NCI-H526 (cell line): ENCODE measurements at regions not wholly inside any gene's neighbourhood (a gene's known extent, or its start where the extent isn't known, plus 50 kb on each side); places are given as distances from the start of the nearest gene placed in this dataset.
"Not testable (repeated sequence)": the region's sequence is repeated elsewhere in the genome, so short reads cannot be mapped to it uniquely, and the experiment has no call there.

Source experiments
- DNase-seq, 2 experiments: peaks; one replicate each; lab custom pipeline; 2025; lab: John Stamatoyannopoulos, UW

DNA sequence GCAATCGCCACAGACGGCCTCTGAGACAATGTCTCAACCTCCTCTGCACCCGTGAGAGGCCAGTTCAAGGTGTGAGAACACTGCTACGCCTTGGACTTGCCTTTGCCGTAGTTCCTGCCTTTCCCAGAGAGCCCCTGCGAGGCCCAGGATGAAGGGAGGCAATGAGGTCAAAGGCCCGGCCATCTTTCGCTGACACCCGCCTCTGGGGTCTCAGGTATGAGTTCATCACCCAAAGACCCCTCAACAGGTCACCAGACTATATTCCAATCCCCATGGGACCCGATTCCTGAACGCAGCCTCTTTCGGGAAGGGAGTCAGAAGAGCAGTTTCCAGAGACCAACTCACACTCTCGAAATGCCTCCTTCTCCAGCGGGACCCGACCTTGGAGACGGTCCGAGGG, 573.5 kb downstream of the KCNJ18 start:
- no peak for DNase-seq

DNA sequence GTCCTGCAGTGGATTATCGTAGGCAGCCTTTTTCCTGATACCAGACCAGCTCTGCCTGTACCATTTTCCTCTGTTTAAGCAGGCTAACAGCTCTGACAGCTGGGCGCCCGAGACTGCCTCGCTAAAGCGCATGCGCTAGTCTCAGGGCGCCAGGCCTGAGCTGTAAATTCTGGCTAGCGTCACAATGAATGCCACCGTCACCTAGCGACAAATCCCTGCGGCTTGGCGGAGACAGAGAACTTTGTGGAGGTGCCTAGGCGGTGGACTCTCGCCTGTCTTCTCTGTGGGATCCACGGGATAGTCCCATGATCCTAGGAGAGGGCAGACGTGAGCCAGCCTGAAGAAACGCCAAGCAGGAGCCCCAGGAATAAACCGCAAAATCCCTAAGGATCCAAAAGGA, 573.9 kb downstream of the KCNJ18 start:
- DNase-seq: peak; percentile 27 to 67

DNA sequence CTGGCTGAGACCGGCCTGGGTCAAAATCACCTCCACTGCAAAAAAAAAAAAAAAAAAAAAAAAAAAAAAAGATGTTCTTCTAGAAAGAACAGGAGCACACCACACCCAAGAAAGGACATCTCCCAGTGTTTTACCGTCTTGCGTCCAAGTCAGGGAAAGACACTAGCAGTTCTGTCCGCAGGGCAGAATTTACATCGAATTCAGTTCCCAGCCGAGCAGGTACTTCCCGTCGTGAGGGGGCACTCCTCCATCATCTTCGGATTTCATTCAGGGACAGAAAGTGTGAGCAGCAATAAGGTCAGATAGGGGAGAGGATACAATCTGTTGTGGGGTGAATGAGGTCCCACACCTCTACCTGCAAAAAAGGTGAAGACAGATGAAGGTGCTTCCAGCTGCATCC, 574.7 kb downstream of the KCNJ18 start:
- DNase-seq: peak in 1 of 2 experiments; percentile 13

DNA sequence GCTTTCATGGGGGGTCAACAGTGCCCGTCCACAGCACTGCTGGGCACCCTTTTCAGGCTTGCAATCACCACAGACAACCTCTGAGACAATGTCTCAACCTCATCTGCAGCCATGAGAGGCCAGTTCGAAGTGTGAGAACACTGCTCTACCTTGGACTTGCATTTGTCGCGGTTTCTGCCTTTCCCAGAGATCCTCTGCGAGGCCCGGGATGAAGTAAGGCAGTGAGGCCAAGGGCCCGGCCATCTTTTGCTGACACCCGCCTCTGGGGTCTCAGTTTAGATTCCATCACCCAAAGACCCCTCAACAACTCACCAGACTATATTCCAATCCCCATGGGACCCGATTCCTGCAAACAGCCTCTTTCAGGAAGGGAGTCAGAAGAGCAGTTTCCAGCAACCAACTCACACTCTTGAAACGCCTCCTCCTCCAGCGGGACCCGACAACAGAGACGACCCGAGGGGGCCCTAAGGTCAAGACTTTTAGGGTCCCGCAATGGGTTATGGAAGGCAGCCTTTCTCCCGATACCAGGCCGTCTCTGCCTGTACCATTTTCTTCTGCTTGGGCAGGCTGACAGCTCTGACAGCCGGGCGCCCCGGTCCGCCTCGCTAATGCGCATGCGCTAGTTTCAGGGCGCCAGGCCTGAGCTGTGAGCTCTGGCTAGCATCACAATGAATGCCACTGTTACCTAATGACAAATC, 576.0 kb downstream of the KCNJ18 start:
- DNase-seq: no peak

DNA sequence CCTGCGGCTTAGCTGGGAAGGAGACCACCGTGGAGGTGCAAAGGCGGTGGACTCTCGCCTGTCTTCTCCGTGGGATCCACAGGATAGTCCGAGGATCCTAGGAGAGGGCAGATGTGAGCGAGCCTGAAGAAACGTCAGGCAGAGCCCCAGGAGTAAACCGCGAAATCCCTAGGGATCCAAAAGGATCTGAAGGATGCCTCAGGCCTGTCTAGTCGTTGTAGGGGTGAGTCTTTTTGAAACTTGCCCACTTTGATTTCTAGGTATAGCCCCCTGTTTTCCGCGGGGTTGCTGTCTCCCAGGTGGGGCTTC, 576.5 kb downstream of the KCNJ18 start:
- no peak for DNase-seq

DNA sequence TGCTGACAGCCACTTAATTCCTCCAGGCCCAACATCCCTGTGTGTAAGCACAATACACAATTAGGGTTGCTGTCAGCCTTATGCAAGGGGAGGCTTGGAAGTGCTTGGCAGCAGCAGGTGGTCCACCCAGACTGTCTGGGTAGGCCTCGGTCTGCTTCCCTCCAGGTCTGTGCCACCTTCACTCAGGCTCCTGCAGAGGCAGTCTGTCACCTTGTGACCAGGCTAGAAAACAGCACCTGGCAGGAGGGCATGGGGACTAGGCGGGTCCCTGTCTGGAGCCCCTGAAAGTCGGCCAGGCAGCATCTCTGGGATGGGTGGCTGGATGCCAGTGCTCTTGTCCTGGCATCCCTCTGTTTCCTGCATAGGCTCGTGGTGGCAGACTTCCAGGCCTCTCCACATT, 578.1 kb downstream of the KCNJ18 start:
- no peak for DNase-seq

DNA sequence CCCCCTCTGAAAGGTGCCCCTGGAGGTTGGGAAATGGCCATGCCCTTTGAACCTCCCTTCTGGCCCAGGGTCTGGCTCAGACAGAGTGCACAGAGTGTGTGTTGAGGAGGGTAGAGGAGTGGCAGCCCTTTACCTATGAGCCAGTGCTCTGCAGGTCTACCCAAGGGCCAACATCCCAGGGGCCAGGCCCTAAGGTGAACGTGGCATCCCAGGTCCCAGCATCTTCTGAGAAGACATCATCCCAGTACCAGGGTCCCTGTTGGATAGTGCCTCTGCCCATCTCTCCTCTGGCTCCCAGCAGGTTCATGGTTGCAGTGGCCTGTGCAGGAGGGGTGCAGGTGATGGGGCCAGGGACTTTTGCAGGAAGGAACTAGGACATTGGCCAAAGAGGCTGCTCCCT, 578.5 kb downstream of the KCNJ18 start:
- DNase-seq: not testable (repeated sequence)

DNA sequence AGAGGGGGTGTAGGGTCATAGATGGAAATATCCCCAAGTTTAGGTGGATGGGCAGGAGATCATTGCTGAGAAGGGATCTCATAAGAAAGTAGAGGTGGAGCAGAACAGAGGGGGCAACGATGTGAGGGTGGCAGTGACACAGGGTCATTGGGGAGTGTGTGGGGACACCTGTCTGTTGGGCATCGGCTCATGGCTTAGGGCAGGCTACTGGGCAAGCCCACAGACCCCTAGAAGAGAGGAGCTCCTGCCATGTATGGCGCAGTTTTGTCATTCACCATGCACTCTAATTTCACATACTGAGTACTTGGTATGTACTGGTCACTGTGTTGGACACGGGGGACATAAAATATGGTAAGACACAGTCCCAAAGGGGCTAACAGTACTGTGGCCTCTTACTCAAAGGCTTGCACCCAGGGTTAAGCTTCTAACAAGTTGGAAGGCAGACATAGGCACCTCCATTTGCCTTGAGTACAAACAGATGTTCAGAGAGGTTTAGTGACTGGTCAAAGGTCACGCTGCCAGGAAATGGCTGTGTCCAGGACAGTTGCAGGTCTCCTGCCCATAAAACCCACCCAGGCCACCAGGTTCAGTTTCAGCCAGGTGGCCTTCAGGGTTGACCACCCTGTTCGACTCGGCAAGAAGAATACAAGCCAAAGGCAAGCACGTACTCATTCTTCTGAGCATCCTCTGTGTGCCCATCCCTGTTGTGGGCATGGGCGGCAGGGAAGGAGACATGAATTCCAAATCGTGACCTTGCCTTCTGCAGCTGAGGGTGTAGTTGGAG, 580.2 kb downstream of the KCNJ18 start:
- no peak for DNase-seq

DNA sequence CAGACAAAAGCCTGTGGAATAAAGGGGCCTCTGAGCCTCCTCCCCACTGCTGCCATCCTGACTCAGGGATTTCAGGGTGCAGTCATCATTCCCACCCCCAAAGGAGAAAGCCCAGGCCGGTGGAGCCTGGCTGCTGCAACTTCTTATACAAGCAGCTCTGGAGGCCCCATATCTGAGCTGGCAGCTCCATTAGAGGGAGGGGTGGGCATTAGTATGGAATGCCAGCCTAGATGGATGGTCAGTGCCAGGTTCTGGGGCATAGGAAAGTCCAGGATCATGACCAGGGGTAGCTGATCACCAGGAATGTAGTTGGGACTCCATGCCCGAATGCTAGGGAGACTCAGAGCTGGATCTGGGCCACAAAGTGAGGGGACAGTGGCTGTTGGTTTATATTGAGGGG, 581.0 kb downstream of the KCNJ18 start:
- no peak for DNase-seq

DNA sequence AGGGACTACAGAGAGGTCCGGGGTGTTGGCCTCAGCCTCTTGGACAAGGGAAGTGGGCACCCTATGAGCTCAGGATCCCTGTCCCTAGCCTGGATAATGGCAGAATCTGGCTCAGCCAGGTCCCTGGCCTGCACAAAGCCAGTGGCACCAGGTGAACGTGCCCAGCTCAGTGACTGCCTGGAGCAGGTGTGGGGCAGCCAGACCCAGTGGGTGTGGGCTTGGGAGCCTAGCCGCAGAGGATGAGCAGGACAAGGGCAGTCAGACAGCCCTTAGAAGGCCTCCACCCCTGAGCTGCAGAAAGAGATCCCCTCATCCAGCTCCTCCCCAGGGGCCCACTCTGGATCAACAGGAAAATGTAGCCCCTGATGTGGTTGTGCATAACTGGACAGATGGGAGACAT, 585.3 kb downstream of the KCNJ18 start:
- DNase-seq: no peak

GRCh38 chr17:22278302-22279275, 586.3 kb downstream of the KCNJ18 start:
- no peak for DNase-seq

DNA sequence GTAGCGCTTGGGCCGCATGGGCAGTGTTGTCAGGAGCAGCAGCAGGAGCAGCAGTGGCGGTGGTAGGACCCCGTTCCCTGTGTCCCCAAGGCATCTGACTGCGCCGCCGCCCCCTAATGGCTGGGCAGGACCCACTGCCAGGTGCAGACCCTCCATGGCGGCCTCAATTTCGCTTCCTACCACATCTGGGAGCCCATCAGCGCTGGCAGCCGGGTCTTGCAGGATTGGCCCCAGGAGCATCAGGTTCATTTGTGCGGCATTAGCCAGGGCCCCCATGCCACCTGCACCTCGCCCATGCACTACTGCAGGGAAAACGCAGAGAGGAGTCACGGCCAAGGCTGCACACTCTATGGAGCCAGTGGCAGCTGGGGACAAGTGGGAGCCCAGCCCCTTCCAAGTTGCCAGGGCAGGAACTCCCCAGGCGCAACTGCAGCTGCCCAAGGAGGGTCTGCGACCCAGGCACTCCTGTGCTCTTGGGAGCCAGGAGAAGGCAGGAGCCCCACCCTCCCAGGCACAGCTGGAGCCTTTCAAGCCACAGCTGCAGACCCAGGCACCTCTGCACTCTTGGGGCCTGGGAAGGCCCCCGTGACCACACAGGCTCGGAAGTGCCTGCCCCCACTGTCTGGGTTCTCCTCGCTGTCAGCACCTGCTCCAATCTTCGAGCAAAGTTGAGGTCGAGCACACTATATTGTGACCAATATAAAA, 594.2 kb downstream of the KCNJ18 start:
- no peak for DNase-seq

DNA sequence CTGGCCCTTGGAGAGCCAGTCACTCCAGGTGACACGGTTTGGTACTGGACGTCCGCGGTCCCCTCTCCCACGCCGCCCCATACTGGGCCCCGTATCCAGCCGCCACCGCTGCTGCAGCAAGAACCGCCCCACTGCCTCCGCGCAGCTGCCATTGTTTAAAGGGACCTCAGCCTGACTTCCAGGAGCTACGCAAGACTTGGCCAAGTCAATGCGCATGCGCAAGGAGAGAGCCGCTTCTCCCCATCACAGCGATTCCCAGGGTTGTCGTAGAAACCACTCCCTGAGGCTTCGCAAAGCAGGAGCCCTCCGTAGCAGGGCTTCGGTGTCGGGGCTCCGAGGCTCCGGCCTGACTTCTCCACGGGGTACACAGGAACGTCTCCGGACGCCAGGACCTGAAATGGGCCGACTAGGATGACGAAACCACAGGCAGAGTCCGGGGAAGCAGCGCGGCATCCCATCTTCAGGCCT, 606.2 kb downstream of the KCNJ18 start:
- DNase-seq: not testable (repeated sequence)

GRCh38 chr17:22300177-22300576, 607.9 kb downstream of the KCNJ18 start:
- DNase-seq: no peak

DNA sequence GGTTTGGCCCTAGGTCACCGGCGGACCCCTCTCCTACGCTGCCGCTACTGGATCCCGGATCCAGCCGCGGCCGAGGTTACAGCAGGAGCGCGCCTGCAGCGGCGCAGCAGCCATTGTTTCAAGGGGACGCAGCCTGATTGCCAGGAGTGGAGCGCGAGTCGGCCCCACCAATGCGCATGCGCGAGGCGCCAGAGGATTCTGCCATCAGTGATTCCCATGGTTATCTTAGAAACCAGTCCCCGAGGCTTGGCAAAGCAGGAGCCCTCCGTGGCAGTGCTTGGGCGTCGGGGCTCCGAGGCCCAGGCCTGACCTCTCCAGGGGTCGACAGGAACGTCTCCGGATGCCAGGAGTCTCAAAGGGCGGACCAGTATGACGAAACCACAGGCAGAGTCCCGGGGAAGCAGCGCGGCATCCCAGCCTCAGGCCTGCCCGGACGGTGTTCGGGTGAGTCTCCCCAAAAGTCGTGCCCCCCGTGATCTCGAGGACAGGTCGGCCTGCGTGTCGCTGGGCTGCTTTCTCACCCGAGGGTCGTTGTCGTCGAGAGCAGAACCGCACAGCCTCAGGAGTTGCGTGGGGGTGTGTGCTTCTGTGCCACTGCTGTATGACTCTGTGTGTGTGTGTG, 608.5 kb downstream of the KCNJ18 start:
- DNase-seq: no peak

DNA sequence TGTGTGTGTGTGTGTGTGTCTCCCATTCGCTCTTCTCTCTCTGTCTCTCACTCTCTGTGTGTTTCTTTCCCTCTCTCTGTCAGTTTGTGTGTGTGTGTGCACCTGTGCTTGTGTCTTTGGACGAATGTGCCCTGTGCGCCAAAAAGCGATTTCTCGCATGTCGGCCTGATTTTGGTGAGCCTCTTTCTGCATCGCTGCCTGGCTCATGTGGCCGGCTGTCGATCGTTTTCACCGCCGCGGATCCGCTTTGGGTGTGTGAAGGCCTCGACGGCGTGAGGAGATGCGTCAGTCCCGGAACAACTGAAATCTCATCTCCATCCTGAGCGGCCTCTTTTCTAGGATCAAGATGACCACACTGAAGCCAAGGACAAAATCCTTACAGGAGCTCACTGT, 609.0 kb downstream of the KCNJ18 start:
- no peak for DNase-seq

- DNase-seq: no peak
Measured at GRCh38 chr17:22303096-22303495, 610.8 kb downstream of the KCNJ18 start.

DNA sequence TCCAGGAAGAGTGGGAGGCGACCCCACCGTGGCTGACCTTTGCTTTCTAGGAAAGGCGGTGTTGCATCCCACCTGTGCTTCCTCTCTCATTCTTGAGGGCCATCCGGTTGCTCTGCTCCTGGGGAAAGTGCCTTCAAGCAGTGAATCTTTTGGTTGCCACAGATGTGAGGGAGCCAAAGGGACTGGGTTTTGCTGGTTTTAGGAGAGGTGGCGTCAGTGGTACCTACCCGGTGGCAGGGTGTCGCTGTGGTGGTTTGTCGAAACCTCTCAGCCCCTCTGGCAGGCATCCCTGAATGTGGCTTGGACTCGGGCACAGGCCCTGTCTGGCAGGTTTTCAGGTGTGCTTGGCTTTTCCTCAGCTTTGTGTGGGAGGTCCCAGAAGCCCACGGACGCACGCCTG, 611.5 kb downstream of the KCNJ18 start:
- no peak for DNase-seq

DNA sequence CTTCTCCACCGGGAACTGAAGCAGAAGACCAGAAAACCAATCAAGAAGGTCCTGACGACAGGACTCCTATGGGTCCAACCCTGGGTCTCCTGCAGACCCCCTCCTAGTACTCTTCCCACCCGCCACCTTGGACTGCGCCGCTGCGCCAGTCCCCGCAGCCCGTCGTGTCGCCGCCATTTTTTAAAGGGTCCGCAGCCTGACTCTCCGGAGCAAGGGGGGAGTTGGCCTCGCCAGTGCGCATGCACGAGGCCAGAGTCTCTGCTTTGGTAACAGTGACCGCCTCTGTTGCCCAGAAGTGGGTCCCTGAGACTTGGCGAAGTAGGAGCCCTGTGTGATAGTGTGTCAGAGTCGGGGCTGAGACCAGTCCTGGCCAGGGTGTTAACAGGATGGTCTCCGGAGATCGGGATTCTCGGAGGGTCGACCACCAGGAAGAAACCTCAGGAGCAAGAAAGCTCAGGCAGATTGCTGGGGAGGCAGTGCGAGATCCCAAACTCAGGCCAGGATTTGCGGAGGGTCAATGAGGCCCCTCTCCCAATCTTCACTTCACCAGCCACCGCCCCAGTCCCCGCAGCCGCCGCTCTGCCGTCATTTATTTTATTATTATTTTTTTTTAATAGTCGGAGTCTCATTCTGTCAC, 612.5 kb downstream of the KCNJ18 start:
- DNase-seq: no peak

- DNase-seq: no peak
Measured at GRCh38 chr17:22305356-22306071, 613.2 kb downstream of the KCNJ18 start.
